Hypothalamus (tissue), 51 donors: ENCODE measurements at regions not wholly inside any gene's neighbourhood (a gene's known extent, or its start where the extent isn't known, plus 50 kb on each side); places are given as distances from the start of the nearest gene placed in this dataset.

Source experiments
- DNase-seq, 51 donors: peaks; one replicate each; lab custom pipeline; 2025; lab: John Stamatoyannopoulos, UW

DNA sequence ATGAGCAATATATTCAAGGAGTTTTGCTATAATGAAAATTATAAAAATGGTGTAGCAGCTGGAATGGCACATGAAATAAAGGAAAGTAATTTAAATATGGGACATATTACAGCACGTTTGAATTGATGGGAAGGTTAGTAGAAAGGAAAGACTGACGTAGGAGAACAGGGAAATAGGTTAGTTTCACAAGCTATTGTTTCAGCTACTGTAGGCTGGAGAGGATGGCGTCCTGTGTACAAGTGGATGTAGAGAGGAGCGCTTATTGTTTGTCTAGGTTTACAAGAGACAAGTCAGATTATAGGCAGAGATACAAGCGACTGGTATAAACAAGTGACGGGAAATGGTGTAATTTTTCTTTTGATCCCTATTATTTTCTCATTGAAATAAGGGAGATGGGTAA, 431.2 kb upstream of the PDE3A start:
- no peak for DNase-seq

DNA sequence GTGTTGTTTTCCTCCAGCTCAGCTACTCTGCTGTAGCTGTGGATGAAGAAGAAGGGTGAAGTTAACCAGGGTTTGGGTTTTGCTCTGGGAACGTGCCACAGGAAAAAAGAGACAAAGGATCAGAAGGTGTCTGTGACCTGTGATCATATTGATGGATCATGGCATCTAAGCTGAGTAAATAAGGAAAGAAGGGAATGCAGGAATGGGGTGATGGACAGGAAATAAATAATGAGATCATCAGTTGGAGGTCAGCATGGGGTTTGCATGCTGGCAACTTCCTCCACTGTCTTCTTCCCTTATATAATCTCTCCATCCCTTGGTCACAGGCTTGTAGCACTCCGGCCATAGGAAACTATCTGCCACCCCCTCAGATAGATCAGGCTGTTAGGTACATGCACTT, 430.3 kb upstream of the PDE3A start:
- DNase-seq: no peak

DNA sequence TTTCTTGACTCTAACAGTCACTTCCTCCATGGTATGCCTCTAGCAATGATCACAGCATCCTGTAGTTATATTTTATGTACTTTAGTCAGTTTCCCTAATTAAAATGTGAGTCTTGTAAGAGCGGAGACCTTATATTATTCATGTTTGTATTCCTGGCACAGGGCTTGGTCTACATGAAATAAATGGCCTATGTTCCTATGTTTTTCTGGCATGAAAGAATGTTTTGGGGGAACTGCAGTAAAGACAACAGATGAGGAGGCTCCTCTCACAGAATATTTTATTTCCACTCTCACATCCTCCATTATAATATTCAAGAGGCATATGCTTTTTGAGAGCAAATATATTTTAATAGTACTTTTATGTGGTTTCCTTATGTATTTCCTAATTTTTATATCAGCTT, 429.8 kb upstream of the PDE3A start:
- DNase-seq: no peak

- no peak for DNase-seq
Measured at GRCh38 chr12:19940267-19940666, 428.1 kb upstream of the PDE3A start.

DNA sequence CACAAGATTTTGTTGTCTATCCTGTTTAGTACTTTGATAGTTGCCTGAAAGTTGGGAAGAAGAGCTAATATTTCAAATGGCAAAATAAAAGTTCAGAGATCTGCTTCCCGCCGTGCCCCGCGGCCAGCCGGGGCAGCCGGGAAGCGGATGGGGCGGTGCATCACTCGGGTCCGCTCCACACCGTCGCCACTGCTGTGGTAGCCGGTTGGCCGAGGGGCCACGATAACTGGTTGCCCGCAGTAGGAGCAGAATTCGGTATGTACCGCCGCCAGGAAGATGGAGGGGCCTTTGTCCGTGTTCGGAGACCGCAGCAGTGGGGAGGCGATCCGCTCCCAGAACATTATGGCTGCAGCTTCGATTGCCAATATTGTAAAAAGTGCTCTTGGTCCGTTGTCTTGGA, 427.2 kb upstream of the PDE3A start:
- no peak for DNase-seq

DNA sequence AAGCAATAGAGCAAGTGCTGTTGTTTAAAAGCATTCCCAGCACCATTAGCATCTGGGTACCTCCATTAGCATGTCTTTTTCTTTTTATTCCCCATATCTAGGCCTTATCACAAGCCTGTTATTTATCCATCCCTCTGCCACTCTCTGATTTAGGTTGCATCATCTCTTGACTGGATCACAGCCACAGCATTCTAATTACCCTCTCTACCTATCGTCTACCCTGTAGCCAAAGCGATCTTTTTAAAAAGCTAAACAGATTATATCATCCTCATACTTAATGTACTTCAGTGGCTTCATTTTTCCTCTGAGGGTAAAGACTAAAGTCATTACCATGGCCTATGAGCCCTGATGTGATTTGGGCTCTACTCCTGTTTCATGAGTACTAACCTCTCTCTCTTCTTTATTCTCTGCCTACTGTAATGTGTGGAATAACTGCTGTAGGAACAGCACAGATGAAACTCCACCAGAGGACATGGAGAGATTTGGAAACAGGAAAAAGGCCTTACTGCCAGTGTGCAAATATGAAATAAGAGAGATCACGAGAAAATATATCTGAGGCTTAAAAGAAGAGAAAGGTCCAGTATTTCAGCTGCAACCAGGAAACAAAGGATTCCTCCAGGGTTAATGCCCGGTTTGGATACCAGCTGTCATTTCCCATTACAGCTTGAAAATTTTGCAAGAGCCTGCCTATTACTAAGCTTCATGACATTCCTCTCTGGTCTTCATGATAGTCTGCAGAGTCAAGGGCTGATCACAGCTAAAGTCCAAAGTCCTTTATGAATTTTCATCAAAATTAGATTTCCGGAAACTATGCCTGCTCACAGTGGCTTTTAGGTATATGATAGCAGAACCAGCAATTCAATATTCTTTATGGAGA, 422.5 kb upstream of the PDE3A start:
- no peak for DNase-seq

DNA sequence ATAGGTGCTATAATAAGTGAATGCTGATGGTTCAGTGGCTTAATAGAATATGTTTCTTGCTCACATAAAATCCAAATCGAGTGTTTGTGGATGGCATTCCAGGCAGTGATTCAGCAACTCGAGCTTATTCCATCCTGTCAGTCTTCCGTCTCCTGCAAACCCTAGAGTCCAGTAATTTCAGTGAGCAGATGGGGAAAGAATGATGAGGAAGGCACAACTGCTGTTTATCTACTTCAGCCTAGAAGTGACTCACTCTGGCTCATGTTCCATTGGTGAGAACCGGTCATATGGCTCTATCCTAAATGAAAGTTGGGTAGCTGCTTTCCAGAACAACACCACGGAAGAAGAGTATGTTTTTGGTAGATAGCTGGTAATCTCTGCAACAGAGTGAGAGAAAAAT, 421.8 kb upstream of the PDE3A start:
- no peak for DNase-seq

DNA sequence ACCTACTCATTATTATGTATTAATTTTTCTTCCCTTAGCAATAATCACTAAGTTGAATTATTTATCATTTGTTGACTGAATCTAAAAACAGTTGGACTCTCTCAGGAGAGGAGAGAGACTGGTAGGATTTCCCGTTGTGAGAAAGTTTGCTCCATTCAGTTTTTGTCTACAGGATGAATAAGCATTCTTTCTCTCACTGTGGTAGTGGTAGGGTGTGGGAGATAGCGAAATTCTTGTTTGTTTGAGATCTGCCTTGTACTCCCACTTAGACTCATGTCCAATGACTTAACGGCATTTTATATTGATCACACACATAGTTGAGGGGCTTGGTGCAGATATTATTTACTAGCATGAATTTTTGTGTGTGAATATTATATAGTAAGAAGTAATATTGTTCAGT, 421.0 kb upstream of the PDE3A start:
- DNase-seq: no peak

DNA sequence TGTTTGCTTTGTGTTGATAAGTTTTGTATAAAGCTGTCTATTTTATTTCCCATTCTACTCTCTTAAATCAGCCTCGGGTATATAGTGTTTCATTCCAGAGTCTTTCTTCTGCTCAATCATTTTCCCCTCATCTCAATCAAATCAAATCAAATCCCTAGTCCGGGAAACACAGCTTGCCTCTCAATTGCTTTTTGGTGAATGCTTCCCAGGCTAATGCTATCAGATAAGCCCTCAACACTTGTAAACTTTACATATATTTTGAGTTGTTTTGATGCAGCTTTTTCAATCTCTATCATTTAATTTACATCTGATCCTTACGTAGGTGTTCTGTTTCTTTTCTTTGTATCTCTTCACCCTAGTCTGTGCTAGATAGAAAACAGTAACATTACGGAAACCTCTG, 416.7 kb upstream of the PDE3A start:
- DNase-seq: no peak

DNA sequence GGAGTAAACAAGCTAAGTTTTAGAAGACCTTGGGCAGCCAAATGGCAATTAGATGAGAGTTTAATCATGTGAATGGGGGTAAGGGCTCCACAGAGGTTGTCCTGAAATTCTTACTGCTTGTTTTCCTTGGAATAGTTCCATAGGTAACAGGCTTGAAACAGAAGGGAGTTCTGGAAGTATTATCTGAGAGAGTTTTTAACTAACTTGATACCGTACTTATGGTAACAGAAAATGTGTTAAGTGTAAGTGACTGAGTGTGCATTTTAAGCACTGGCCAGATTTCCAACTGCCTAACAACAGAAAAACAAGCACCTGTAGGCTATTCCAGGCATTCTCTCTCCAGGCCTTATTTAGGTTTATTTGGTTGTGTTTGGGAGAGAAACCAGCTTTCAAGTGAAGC, 414.6 kb upstream of the PDE3A start:
- DNase-seq: no peak

DNA sequence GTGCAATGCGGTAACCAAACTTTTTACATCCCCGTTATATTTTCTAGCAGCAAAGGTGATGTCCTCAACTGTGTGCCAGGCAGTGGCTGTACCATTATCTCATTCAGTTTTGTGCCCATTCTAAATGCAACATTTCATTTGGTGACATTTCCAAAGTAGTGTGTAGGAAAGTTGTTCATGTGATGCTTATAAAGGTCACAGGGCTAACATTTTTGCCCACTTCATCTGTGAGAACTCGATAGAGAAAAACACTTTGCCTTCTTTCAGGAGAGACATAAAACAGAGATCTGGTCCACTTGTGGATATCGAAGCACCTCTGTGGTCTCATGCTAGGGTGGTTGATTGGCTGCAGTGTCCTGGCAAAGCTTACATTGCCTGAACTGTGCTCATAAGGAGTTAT, 414.2 kb upstream of the PDE3A start:
- no peak for DNase-seq

DNA sequence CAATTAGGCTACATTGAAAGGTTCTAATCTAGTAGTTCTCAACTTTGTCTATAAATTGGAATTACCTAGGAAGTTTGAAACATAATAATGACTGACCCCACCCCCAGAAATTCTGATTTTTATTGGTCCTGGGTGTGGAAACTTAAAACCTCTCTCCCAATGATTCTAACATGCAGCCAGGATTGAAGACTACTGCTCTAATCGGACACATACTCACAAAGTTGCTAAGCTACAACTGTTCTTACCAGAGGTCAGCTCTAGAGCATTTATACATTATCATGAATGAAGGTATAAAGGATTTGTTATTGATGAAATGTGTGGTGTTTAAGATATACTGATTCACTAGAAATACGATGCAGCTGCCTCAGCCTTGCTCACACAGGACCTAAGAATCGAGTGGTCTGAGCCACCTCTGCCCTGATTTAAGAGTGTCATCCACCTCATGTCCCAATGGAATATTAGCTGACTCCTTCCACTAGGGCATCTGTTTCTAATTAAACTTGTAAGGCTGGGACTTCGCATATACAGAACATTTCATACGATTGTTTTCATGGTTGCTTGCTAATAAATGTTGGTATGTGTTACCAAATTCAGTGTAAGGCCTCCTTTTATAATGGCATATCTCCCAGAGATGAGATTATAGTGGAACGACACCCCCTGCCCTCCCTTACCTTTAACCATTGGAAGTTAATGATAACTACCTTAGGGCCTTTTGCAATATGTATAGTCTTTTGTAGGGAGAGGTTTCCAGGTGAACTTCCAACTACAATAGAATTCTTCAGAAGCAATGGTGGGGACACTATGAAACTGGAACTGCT, 410.8 kb upstream of the PDE3A start:
- no peak for DNase-seq

DNA sequence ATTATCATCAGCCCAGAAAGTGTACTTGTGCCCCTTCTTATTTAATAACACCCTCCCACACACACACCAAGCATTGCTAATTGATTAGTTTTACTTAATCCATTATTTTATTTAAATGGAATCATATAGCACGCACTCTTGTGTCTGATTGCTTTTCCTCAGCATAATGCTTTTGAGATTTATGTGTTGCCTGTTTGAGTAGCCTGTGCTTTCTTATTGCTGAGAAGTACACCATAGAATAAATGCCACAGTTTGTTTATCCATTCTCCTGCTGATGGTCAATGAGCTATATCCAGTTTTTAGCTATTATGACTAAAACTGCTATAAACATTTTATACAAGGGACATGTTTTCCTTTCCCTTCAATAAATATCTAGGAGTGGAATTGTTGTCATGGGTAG, 409.9 kb upstream of the PDE3A start:
- DNase-seq: no peak

DNA sequence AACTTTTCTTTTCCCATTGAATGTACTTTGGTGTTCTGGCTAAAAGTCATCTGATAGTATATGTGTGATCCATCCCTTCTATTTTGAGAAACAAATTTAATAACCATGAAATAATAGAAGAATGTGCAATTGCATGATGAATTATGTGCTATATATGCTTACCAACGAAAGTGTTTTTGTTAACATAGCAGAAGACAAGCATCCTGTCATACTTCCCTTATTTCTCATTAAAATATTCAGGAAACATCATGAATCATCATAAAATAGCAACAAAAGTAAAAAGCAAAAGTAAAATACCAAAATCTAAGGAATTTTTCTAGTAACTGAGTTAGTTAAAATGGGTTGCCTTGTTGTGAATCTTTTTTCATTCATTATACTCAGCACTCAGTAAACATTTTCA, 409.0 kb upstream of the PDE3A start:
- no peak for DNase-seq

- no peak for DNase-seq
Measured at GRCh38 chr12:19960527-19960926, 407.8 kb upstream of the PDE3A start.

GRCh38 chr12:19962192-19962591, 406.1 kb upstream of the PDE3A start:
- DNase-seq: no peak

DNA sequence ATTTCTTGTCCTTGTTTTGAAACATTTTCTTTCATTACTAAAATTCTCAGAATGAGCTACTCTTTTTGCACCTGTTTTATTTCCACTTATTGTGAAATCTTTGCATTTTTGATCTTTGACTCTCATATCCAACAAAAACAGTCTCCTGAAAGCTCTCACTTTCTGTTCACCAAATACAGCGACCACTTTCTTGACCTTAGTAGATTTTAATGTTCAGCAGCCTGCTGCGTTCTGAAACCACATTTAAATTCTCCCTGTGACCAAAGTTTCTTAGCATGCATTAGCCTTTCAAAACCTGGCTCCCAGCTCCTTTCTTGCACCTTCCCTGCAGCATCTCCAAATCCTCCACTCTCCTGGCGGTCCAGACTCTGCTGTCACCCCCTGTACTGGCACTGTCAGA, 404.4 kb upstream of the PDE3A start:
- no peak for DNase-seq

GRCh38 chr12:19964549-19964948, 403.8 kb upstream of the PDE3A start:
- DNase-seq: no peak

- no peak for DNase-seq
Measured at GRCh38 chr12:19965196-19966038, 402.9 kb upstream of the PDE3A start.

GRCh38 chr12:19967001-19967400, 401.3 kb upstream of the PDE3A start:
- DNase-seq: no peak

- peak in 3 of 51 donors; percentile 1 to 37 (median 16) for DNase-seq
Measured at GRCh38 chr12:19967431-19967830, 400.9 kb upstream of the PDE3A start.
